GM12878 (cell line): ENCODE measurements at regions not wholly inside any gene's neighbourhood (a gene's known extent, or its start where the extent isn't known, plus 50 kb on each side); places are given as distances from the start of the nearest gene placed in this dataset.

Experiments used
- CREB1 ChIP-seq: IDR thresholded peaks from 2 replicates; pipeline ENCODE4 v1.6.1; 2012; ENCODE audit warnings: low read depth, mild to moderate bottlenecking, inconsistent platforms
- EP300 ChIP-seq, 2 experiments: fragments of 150-350 bp in 1 of 2; IDR thresholded peaks; 2 replicates each; pipeline ENCODE4 v1.6.1; 2011 to 2012; ENCODE audit warnings: low read depth in 2 of 2, low read length in 2 of 2, borderline replicate concordance in 1 of 2, improper control_type of control experiment in 1 of 2, inconsistent platforms in 1 of 2; ENCODE audit not compliant: control insufficient read depth in 1 of 2
- EZH2 ChIP-seq: IDR thresholded peaks from 2 replicates; pipeline ENCODE4 v1.6.1; 2012; ENCODE audit warnings: low read depth, mild to moderate bottlenecking, control low read depth, inconsistent platforms, low read length, borderline replicate concordance; ENCODE audit not compliant: control insufficient read depth
- FOS ChIP-seq: IDR thresholded peaks from 3 replicates; pipeline ENCODE4 v1.6.1; 2011; ENCODE audit warnings: borderline replicate concordance; ENCODE audit not compliant: insufficient read length; ENCODE audit errors: extremely low read depth
- RAD21 ChIP-seq: IDR thresholded peaks from 2 replicates; pipeline ENCODE4 v1.6.1; 2011; ENCODE audit warnings: mild to moderate bottlenecking, low read depth, low read length, moderate library complexity; ENCODE audit not compliant: insufficient read depth
- SPI1 ChIP-seq: IDR thresholded peaks from 2 replicates; pipeline ENCODE4 v1.6.1; 2011; ENCODE audit warnings: low read depth, mild to moderate bottlenecking, low read length, moderate library complexity, borderline replicate concordance; ENCODE audit not compliant: insufficient read depth
- TF ChIP-seq, protein P1 (sequence below), 3 experiments: IDR thresholded peaks in 2 of 3; conservative IDR thresholded peaks in 1 of 3; 2 replicates each; pipeline ENCODE4 v1.5.1; 2011; ENCODE audit warnings: low read depth in 3 of 3, low read length in 3 of 3, mild to moderate bottlenecking in 3 of 3, control low read depth in 2 of 3, moderate library complexity in 2 of 3, inconsistent platforms in 1 of 3, mixed read lengths in 1 of 3; ENCODE audit not compliant: control insufficient read depth in 2 of 3, insufficient read depth in 1 of 3; ENCODE audit errors: extremely low read depth in 1 of 3
- TF ChIP-seq, protein P2 (sequence below): IDR thresholded peaks from 2 replicates; pipeline ENCODE4 v1.6.1; 2012; ENCODE audit warnings: mild to moderate bottlenecking, low read depth, low read length
- TF ChIP-seq, protein P3 (sequence below): fragments of 450-650 bp; IDR thresholded peaks from 2 replicates; pipeline ENCODE4 v1.6.1; 2017; ENCODE audit warnings: mild to moderate bottlenecking
- TF ChIP-seq, protein P4 (sequence below): IDR thresholded peaks from 2 replicates; pipeline ENCODE4 v1.6.1; 2011; ENCODE audit warnings: low read depth, mild to moderate bottlenecking, low read length, moderate library complexity, borderline replicate concordance; ENCODE audit errors: extremely low read depth
- TF ChIP-seq, protein P5 (sequence below): fragments of 450-650 bp; IDR thresholded peaks from 2 replicates; pipeline ENCODE4 v1.6.1; 2017; ENCODE audit warnings: mild to moderate bottlenecking, low read depth, inconsistent platforms; ENCODE audit not compliant: poor library complexity, severe bottlenecking
- TF ChIP-seq, protein P6 (sequence below): IDR thresholded peaks from 2 replicates; pipeline ENCODE4 v1.6.1; 2011; ENCODE audit warnings: low read depth, low read length, improper control_type of control experiment, borderline replicate concordance

DNA sequence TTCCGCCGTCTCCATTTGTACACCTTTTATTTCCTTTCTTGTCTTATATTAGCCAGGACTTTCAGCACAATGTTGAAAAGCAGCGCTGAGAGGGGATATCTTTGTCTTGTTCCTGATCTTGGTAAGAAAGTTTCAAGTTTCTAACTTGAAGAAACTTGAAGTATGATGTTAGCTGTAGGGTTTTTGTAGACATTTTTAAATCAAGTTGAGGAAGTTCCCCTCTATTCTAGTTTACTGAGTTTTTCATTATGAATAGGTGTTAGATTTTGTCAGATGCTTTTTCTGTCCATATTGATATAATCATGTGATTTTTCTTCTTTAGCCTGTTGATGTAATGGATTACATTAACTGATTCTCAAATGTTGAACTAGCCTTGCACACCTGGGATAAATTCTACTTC, 425.7 kb downstream of the PIK3R1 start:
- TF ChIP-seq, protein P1, sequence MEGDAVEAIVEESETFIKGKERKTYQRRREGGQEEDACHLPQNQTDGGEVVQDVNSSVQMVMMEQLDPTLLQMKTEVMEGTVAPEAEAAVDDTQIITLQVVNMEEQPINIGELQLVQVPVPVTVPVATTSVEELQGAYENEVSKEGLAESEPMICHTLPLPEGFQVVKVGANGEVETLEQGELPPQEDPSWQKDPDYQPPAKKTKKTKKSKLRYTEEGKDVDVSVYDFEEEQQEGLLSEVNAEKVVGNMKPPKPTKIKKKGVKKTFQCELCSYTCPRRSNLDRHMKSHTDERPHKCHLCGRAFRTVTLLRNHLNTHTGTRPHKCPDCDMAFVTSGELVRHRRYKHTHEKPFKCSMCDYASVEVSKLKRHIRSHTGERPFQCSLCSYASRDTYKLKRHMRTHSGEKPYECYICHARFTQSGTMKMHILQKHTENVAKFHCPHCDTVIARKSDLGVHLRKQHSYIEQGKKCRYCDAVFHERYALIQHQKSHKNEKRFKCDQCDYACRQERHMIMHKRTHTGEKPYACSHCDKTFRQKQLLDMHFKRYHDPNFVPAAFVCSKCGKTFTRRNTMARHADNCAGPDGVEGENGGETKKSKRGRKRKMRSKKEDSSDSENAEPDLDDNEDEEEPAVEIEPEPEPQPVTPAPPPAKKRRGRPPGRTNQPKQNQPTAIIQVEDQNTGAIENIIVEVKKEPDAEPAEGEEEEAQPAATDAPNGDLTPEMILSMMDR (IDR thresholded peaks at IDR 0.05 in 2 of 3, conservative IDR thresholded peaks at IDR 0.05 in 1 of 3; ENCODE audit: control insufficient read depth in 2 of 3, extremely low read depth in 1 of 3, insufficient read depth in 1 of 3, low read depth in 3 of 3, low read length in 3 of 3), result no peak
- TF ChIP-seq, protein P2, sequence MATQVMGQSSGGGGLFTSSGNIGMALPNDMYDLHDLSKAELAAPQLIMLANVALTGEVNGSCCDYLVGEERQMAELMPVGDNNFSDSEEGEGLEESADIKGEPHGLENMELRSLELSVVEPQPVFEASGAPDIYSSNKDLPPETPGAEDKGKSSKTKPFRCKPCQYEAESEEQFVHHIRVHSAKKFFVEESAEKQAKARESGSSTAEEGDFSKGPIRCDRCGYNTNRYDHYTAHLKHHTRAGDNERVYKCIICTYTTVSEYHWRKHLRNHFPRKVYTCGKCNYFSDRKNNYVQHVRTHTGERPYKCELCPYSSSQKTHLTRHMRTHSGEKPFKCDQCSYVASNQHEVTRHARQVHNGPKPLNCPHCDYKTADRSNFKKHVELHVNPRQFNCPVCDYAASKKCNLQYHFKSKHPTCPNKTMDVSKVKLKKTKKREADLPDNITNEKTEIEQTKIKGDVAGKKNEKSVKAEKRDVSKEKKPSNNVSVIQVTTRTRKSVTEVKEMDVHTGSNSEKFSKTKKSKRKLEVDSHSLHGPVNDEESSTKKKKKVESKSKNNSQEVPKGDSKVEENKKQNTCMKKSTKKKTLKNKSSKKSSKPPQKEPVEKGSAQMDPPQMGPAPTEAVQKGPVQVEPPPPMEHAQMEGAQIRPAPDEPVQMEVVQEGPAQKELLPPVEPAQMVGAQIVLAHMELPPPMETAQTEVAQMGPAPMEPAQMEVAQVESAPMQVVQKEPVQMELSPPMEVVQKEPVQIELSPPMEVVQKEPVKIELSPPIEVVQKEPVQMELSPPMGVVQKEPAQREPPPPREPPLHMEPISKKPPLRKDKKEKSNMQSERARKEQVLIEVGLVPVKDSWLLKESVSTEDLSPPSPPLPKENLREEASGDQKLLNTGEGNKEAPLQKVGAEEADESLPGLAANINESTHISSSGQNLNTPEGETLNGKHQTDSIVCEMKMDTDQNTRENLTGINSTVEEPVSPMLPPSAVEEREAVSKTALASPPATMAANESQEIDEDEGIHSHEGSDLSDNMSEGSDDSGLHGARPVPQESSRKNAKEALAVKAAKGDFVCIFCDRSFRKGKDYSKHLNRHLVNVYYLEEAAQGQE, result no peak; the same call in 1 of the 2 replicates
- TF ChIP-seq, protein P3, sequence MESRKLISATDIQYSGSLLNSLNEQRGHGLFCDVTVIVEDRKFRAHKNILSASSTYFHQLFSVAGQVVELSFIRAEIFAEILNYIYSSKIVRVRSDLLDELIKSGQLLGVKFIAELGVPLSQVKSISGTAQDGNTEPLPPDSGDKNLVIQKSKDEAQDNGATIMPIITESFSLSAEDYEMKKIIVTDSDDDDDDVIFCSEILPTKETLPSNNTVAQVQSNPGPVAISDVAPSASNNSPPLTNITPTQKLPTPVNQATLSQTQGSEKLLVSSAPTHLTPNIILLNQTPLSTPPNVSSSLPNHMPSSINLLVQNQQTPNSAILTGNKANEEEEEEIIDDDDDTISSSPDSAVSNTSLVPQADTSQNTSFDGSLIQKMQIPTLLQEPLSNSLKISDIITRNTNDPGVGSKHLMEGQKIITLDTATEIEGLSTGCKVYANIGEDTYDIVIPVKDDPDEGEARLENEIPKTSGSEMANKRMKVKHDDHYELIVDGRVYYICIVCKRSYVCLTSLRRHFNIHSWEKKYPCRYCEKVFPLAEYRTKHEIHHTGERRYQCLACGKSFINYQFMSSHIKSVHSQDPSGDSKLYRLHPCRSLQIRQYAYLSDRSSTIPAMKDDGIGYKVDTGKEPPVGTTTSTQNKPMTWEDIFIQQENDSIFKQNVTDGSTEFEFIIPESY, result no peak
- TF ChIP-seq FOS (no peak), EZH2 (no peak), EP300 (IDR thresholded peaks at IDR 0.05; ENCODE audit: borderline replicate concordance in 1 of 2, control insufficient read depth in 1 of 2, low read depth in 2 of 2, low read length in 2 of 2) (peak in 1 of 2 experiments; percentile 69; a peak in 2 of 4 replicates), RAD21 (peak; percentile 27; the same call in 1 of the 2 replicates), CREB1 (peak; percentile 43; the same call in 1 of the 2 replicates), SPI1 (no peak)
- TF ChIP-seq, protein P4, sequence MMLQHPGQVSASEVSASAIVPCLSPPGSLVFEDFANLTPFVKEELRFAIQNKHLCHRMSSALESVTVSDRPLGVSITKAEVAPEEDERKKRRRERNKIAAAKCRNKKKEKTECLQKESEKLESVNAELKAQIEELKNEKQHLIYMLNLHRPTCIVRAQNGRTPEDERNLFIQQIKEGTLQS, result no peak
- TF ChIP-seq, protein P5, sequence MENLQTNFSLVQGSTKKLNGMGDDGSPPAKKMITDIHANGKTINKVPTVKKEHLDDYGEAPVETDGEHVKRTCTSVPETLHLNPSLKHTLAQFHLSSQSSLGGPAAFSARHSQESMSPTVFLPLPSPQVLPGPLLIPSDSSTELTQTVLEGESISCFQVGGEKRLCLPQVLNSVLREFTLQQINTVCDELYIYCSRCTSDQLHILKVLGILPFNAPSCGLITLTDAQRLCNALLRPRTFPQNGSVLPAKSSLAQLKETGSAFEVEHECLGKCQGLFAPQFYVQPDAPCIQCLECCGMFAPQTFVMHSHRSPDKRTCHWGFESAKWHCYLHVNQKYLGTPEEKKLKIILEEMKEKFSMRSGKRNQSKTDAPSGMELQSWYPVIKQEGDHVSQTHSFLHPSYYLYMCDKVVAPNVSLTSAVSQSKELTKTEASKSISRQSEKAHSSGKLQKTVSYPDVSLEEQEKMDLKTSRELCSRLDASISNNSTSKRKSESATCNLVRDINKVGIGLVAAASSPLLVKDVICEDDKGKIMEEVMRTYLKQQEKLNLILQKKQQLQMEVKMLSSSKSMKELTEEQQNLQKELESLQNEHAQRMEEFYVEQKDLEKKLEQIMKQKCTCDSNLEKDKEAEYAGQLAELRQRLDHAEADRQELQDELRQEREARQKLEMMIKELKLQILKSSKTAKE, result peak; percentile 71
- TF ChIP-seq, protein P6, sequence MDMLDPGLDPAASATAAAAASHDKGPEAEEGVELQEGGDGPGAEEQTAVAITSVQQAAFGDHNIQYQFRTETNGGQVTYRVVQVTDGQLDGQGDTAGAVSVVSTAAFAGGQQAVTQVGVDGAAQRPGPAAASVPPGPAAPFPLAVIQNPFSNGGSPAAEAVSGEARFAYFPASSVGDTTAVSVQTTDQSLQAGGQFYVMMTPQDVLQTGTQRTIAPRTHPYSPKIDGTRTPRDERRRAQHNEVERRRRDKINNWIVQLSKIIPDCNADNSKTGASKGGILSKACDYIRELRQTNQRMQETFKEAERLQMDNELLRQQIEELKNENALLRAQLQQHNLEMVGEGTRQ, result no peak
